HG03575 (cell line): ENCODE measurements at regions not wholly inside any gene's neighbourhood (a gene's known extent, or its start where the extent isn't known, plus 50 kb on each side); places are given as distances from the start of the nearest gene placed in this dataset.

Experiments
- ATAC-seq: cut with Tn5 transposase; IDR thresholded peaks from one replicate; pipeline ENCODE4 v1.9.1; 2021; ENCODE audit not compliant: unreplicated experiment, insufficient number of reproducible peaks, low FRiP score; ENCODE audit errors: extremely low read depth

DNA sequence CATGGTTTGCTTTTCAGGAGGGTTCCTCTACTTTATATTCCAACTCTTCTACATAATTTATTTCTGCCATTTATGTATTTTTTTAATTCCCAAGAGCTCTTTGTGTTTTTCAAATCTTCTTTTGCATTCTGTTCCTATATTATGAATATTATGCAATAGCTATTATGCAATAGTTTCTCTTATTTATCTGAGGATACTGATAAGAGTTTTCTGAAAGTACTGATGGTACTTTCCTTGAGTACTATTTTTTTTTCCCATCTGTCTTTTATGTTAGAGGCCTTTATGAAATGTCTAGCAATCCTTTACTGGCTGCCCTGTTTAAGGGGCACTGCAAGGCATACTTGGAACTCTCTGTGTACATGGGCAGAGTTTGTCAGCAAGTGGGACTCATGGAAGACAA lies 93.4 kb downstream of the SLC41A2 start:
- ATAC-seq, result no peak

DNA sequence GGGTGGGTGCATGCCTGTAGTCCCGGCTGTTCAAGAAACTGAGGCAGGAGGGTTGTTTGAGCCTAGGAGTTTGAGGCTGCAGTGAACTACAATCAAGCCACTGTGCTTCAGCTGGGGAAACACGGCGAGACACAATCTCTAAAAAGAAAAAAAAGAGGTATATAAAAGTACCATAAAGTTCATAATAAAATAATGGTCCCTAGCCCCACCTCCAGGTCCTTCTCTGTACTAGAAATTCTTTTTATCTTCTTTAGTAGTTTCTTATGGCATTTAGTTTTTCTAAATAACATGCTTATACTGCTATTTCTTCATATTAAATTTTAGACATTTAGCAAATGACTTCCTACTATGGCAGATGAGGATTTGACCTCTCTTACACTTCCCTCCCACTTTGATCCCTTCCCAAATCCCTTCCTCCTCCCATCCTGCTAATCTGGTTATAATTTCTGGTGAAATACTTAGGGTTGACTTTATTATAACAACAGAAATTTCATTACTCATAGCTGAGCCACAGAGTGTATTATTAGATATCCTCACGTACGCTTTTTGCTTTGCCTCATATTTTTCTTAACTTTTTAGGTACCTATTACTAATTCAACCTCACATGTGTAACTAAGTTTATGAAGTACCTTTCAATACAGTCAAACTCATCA lies 94.7 kb downstream of the SLC41A2 start:
- no peak for ATAC-seq

GRCh38 chr12:104858611-104859543 lies 99.2 kb downstream of the SLC41A2 start:
- ATAC-seq, result no peak

DNA sequence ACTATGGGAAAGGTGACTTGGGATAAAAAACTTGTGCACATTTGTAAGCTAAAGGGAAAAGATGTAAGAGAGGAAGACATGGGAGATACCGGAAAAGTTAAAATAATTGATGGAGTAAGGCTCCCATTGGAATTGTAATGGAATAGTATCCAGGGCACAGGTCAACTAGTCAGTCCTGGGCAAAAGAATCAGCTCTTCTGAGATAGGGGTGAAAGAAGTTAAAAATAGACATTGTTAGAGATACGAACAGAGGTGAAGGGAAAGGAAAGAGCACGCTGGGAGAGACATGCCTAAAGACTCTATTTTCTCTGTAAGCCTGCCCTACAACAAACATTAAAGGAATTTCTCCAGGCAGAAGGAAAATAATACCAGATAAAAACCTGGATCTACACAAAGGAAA lies 101.6 kb downstream of the SLC41A2 start:
- no peak for ATAC-seq

GRCh38 chr12:104855599-104855998 lies 102.5 kb downstream of the SLC41A2 start:
- no peak for ATAC-seq

- ATAC-seq, result no peak
These were observed 105.2 kb downstream of the SLC41A2 start for GRCh38 chr12:104852896-104853295.

DNA sequence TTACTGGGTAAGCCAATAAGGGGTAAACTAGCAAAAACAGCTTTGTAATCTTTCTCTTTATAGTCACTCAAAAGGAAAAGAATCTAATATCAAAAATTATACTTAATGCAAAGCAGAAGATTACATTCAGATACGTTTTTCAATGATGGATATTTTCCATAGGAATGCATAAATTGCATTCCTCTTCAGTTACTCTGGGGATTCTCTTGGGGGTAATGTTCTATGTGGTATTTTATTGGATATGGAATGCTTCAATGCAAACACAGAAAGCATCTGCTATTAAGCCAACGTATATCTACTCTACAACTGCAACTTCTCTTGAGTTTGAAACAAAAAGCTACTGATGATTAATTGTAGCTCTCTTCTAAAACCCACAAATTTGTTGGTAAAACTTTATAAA lies 106.0 kb downstream of the SLC41A2 start:
- ATAC-seq, result no peak

DNA sequence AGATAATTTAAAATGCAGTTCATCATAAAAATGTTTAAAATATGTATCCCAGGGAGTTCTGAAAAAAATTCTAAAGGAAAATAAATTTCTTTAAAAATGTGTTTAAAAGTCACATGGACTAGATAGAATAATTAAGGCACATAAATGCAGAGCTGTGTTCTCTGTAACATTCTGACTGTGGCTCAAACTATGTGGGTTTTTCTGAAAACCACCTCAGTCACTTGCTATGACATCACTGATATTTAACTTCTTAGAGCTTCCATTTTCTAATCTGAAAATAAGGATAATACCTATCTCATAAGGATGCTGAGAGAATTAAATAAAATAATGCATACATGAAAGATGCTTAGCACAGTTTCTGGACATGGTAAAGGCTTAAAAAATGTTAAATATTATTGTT lies 107.3 kb downstream of the SLC41A2 start:
- ATAC-seq, result no peak

- ATAC-seq, result no peak
These were observed 111.9 kb downstream of the SLC41A2 start for GRCh38 chr12:104846056-104846767.

DNA sequence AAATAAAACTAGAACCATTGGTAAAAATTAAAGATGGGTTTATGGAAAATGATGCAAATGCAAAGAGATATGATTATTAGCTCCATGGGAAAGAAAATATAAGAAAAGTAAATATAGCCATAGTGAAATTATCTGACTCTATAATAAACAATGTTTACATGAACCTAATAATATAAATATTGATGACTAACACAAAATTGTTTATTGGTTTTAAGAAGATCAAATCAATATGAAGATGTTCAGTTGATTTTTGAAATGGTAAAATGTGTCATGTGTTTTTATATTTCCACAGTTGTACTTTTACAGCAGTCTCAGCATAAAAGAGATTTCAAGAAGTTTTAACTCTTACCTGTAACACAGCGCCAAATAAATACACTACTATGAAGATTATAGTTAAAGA lies 114.0 kb downstream of the SLC41A2 start:
- no peak for ATAC-seq

DNA sequence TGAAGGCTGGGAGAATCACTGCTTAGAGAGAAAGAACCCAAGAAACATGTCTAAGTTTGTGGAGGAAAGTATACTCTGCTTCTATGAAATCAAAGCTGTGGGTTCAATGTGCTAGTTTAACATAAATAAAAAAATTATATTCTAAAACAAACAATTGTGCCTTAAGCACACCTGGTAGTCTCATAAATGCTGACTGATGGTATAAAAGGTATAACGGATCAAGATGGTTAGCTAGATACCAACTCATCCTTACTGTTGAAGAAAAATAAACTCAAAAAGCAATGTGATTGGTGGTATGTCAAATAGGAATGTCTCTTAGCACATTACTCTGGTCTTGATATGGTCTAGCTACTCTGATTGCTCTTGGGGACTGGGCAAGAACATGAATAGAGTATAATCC lies 117.8 kb downstream of the SLC41A2 start:
- ATAC-seq, result no peak

DNA sequence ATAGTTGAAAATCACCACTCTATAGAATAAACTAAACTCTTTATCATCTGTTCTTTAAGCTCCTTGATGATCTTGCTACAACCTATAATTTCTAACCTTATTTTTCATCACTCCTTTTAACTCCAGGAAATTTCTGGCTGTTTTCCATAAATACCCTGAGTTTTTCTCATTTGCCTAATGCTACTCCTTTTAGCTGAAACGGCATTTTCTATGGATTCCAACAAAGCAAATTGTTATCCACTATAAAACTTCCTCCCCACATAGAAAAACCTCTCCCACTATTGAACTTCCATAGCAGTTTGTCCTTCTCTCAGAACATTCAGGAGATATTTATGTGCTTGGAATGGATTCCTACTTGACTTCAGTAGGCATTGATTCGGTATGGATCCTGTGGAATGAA lies 122.8 kb downstream of the SLC41A2 start:
- ATAC-seq, result no peak

DNA sequence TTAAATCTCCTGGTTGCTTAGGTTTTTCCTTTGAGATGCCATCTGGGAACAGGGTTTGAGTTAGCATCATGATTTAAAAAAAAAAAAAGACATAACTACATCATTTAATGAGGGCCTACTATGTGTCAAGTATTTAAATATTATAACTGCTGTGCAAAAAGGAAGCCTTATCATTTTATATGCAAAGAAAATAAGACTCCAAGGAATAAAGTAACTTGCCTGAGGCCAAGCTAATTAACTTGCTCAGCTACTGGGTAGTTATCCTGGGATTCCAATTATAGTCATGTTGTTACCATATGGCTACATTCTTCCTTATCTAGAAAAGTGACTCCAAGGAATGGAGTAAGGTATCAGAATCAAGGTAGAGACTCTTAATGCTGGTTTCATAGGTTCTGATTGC lies 123.5 kb downstream of the SLC41A2 start:
- no peak for ATAC-seq

DNA sequence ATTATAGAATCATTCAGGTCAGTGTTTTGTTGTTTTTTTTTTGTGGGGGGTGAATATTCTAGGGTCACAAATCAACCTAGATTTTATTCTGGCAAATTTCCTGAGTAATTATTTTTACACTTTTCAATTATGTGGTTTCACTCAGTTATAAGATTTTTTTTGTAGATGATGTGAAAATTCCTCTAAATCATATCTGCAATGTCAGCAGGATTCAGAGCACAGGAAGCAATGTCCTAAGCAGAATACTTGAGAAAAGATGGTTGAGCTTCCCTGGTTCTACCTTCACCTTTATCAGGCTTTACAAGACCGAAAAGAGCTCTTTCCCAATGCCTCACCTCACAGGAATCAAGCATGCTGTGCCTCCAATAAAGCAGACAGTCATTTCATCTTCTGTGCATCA lies 124.3 kb downstream of the SLC41A2 start:
- no peak for ATAC-seq

DNA sequence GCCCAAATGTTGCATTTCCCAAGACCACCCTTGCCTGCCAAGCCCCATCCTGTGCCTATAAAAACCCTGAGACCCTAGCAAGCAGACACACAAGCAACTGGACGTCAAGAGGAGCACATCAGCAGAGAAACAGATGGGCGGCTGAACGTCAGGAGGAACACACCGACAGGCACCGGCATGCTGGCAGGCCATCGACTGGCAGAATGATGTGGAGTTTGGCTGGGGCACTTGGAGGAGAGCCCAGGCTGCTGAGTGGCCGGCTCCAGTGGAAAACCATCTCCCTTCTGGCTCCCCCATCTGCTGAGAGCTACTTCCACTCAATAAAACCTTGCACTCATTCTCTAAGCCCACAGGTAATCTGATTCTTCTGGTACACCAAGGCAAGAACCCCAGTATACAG lies 130.1 kb downstream of the SLC41A2 start:
- ATAC-seq, result no peak

DNA sequence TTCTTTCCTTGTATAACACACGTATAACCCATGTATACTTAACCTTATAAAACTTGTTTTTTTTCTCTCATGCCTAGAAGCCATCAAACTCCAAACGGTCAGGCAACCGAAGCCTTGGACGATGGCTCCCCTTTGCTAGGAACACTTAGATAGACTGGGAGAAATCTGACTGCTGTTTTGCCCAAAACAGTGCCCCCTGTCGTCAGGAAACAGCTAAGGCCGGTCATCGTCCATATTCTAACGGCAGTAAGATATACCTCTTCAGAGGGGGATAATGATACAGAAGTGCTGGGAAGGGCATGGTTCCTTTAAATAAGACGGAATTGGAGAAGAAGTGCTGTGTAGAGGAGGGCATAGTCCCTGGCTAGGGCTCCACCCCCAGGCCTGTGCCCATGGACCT lies 130.5 kb downstream of the SLC41A2 start:
- ATAC-seq, result no peak

DNA sequence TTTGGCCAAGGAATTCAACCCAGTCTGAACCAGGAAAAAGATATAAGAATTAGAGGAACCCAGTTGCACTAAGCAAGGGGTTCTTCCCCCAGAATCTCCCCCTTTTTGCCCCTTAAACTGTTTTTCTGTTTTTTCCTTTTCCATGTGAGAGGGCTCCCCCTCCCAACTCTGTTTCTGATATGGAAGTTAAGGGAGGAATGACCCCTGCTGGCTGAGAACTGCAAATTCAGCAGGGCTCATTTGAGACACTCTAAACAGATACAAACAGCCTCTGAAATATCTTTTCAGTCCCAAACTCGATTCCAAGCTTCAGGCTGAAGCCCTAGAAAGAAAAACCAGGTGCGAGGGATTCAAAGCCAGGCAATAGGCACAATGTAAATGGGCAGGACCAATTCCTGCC lies 132.7 kb downstream of the SLC41A2 start:
- no peak for ATAC-seq

- ATAC-seq, result no peak
These were observed 134.1 kb downstream of the SLC41A2 start for GRCh38 chr12:104823985-104824461.

- ATAC-seq, result no peak
These were observed 135.1 kb downstream of the SLC41A2 start for GRCh38 chr12:104822941-104823340.
